BJ (cell line): ENCODE measurements at regions not wholly inside any gene's neighbourhood (a gene's known extent, or its start where the extent isn't known, plus 50 kb on each side); places are given as distances from the start of the nearest gene placed in this dataset.

Experiments
- CTCF ChIA-PET: fragments of 350-600 bp; formaldehyde crosslinking; extraction: SDS; loops from one replicate; lab custom pipeline; 2021; ENCODE audit warnings: antibody characterized with exemption, inconsistent platforms; lab: Yijun Ruan, JAX
- POLR2A ChIA-PET: fragments of 300-600 bp; sonication (Branson Sonifier 250); formaldehyde crosslinking; extraction: SDS; loops from one replicate; lab custom pipeline; 2021; ENCODE audit warnings: antibody characterized with exemption; lab: Charles Lee
- DNase-seq: peaks from one replicate; pipeline ENCODE4 v3.0.0-alpha.2; 2011; ENCODE audit warnings: low read depth
- H3K27me3 ChIP-seq: 2 replicates; pipeline ENCODE4 v1.6.0; 2011; ENCODE audit warnings: low read length; ENCODE audit not compliant: control insufficient read depth, insufficient read depth
- H3K36me3 ChIP-seq: 2 replicates; pipeline ENCODE4 v1.5.1; 2011; ENCODE audit warnings: low read length; ENCODE audit not compliant: control insufficient read depth, insufficient read depth
- H3K4me3 ChIP-seq: 2 replicates; pipeline ENCODE4 v1.5.1; 2011; ENCODE audit warnings: low read depth, mild to moderate bottlenecking, control low read depth, low read length
- CTCF ChIP-seq: IDR thresholded peaks from 2 replicates; pipeline ENCODE4 v1.5.1; 2011; ENCODE audit warnings: low read depth, mild to moderate bottlenecking, control low read depth, inconsistent platforms, low read length, moderate library complexity; ENCODE audit not compliant: insufficient read depth

- TF ChIP-seq CTCF = no peak
- POLR2A ChIA-PET = no interaction called here
These were observed 629.4 kb upstream of the FRG1 start for GRCh38 chr4:189311251-189311650.

GRCh38 chr4:189313064-189313463 is 627.6 kb upstream of the FRG1 start:
- Histone ChIP-seq H3K27me3 (no peaks in the 10 kb centered on the region), H3K36me3 (no peaks in the 10 kb centered on the region), H3K4me3 (no peak overlapping the region)
- no peak for DNase-seq
- TF ChIP-seq CTCF = no peak
- ChIA-PET CTCF (no interaction called here), POLR2A (no interaction called here)

More at GRCh38 chr4:189311251-189311650, 629.4 kb upstream of the FRG1 start:
- no peaks in the 10 kb centered on the region for H3K27me3 ChIP-seq
- H3K4me3 ChIP-seq = no peak overlapping the region
- no peaks in the 10 kb centered on the region for H3K36me3 ChIP-seq
- no peak for DNase-seq
- CTCF ChIA-PET = no interaction called here

- CTCF ChIA-PET = no interaction called here
- Histone ChIP-seq H3K4me3 (no peak overlapping the region), H3K36me3 (no peaks in the 10 kb centered on the region), H3K27me3 (no peaks in the 10 kb centered on the region)
- POLR2A ChIA-PET = no interaction called here
- no peak for TF ChIP-seq CTCF
- no peak for DNase-seq
These were observed 626.7 kb upstream of the FRG1 start for GRCh38 chr4:189313861-189314513.

GRCh38 chr4:189322426-189322825 is 618.2 kb upstream of the FRG1 start:
- no peaks in the 10 kb centered on the region for H3K36me3 ChIP-seq
- ChIA-PET CTCF (no interaction called here), POLR2A (no interaction called here)
- no peak for TF ChIP-seq CTCF
- H3K4me3 ChIP-seq = no peak overlapping the region
- no peaks in the 10 kb centered on the region for H3K27me3 ChIP-seq
- DNase-seq = no peak

- no peak overlapping the region for H3K4me3 ChIP-seq
- ChIA-PET POLR2A (no interaction called here), CTCF (no interaction called here)
- H3K36me3 ChIP-seq = no peaks in the 10 kb centered on the region
- H3K27me3 ChIP-seq = no peaks in the 10 kb centered on the region
- DNase-seq = no peak
- no peak for TF ChIP-seq CTCF
These were observed 598.8 kb upstream of the FRG1 start for GRCh38 chr4:189341881-189342280.
